ENCODE measurements at regions not wholly inside any gene's neighbourhood (a gene's known extent, or its start where the extent isn't known, plus 50 kb on each side); places are given as distances from the start of the nearest gene placed in this dataset.

GRCh38 chr13:58048670-58049069 lies 417.1 kb downstream of the PCDH17 start:
- TF ChIP-seq CTCF (IDR thresholded peaks at IDR 0.05) (no peak), POLR2A (IDR thresholded peaks at IDR 0.05) (no peak)

Data from gastroesophageal sphincter (tissue), 3 donors.